PFSK-1 (cell line): ENCODE measurements at regions not wholly inside any gene's neighbourhood (a gene's known extent, or its start where the extent isn't known, plus 50 kb on each side); places are given as distances from the start of the nearest gene placed in this dataset.

Source experiments
- FOXP2 ChIP-seq: optimal IDR thresholded peaks from 2 replicates; pipeline ENCODE3; 2011; ENCODE audit warnings: borderline replicate concordance, control low read depth, inconsistent platforms; ENCODE audit not compliant: insufficient read depth; ENCODE audit errors: extremely low read length, extremely low read depth
- POLR2AphosphoS5 ChIP-seq: IDR thresholded peaks from 2 replicates; pipeline ENCODE4 v1.6.1; 2012; ENCODE audit warnings: low read depth, mild to moderate bottlenecking, control low read depth, low read length, moderate library complexity
- SIN3A ChIP-seq: IDR thresholded peaks from 2 replicates; pipeline ENCODE4 v1.6.1; 2012; ENCODE audit warnings: mild to moderate bottlenecking, low read length, moderate library complexity, borderline replicate concordance; ENCODE audit not compliant: insufficient read depth
- TAF1 ChIP-seq: IDR thresholded peaks from 2 replicates; pipeline ENCODE4 v1.6.1; 2012; ENCODE audit warnings: low read length, control low read depth, borderline replicate concordance; ENCODE audit not compliant: insufficient read depth
- TF ChIP-seq, protein P1 (sequence below), 2 experiments: IDR thresholded peaks; 2 replicates each; pipeline versions ENCODE4 v1.6.1 to v1.8.0; 2011 to 2012; ENCODE audit warnings: low read depth in 2 of 2, low read length in 2 of 2, control low read depth in 1 of 2, inconsistent platforms in 1 of 2, mild to moderate bottlenecking in 1 of 2, moderate library complexity in 1 of 2; ENCODE audit not compliant: insufficient read depth in 1 of 2

GRCh38 chr11:127710831-127711230 lies 710.3 kb upstream of the KIRREL3 start:
- no peak for TF ChIP-seq POLR2AphosphoS5
- TF ChIP-seq, protein P1, sequence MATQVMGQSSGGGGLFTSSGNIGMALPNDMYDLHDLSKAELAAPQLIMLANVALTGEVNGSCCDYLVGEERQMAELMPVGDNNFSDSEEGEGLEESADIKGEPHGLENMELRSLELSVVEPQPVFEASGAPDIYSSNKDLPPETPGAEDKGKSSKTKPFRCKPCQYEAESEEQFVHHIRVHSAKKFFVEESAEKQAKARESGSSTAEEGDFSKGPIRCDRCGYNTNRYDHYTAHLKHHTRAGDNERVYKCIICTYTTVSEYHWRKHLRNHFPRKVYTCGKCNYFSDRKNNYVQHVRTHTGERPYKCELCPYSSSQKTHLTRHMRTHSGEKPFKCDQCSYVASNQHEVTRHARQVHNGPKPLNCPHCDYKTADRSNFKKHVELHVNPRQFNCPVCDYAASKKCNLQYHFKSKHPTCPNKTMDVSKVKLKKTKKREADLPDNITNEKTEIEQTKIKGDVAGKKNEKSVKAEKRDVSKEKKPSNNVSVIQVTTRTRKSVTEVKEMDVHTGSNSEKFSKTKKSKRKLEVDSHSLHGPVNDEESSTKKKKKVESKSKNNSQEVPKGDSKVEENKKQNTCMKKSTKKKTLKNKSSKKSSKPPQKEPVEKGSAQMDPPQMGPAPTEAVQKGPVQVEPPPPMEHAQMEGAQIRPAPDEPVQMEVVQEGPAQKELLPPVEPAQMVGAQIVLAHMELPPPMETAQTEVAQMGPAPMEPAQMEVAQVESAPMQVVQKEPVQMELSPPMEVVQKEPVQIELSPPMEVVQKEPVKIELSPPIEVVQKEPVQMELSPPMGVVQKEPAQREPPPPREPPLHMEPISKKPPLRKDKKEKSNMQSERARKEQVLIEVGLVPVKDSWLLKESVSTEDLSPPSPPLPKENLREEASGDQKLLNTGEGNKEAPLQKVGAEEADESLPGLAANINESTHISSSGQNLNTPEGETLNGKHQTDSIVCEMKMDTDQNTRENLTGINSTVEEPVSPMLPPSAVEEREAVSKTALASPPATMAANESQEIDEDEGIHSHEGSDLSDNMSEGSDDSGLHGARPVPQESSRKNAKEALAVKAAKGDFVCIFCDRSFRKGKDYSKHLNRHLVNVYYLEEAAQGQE (IDR thresholded peaks at IDR 0.05; ENCODE audit: insufficient read depth in 1 of 2, low read depth in 2 of 2, low read length in 2 of 2): no peak
- no peak for TF ChIP-seq FOXP2
- no peak for TF ChIP-seq TAF1
- TF ChIP-seq SIN3A: no peak

DNA sequence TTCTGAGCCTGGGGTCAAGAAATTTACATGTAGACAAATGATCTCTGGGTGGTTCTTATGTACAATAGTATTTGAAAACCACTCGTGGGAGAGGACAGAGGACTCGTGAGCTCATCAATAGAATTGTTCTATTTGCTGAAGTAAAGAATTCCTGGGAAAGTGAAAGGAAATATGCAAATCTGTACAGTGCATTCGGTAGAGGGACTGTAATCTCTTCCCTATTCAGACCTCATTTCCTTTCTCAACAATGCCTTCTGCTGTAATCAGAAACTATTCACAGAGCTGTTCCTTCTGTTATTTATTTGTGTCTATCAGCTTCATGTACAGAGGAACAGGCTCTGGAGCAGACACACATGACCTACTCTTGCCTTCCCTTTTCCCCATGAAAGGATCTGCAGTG lies 709.4 kb upstream of the KIRREL3 start:
- TF ChIP-seq, protein P1 (IDR thresholded peaks at IDR 0.05; ENCODE audit: insufficient read depth in 1 of 2, low read depth in 2 of 2, low read length in 2 of 2): no peak
- TF ChIP-seq TAF1: no peak
- TF ChIP-seq SIN3A: no peak
- no peak for TF ChIP-seq POLR2AphosphoS5

- TF ChIP-seq POLR2AphosphoS5 (no peak), SIN3A (no peak), TAF1 (no peak), FOXP2 (no peak)
- TF ChIP-seq, protein P1 (IDR thresholded peaks at IDR 0.05; ENCODE audit: insufficient read depth in 1 of 2, low read depth in 2 of 2, low read length in 2 of 2): no peak
Measured at GRCh38 chr11:127693686-127694085, 693.1 kb upstream of the KIRREL3 start.

GRCh38 chr11:127683321-127683720 lies 682.8 kb upstream of the KIRREL3 start:
- no peak for TF ChIP-seq SIN3A

- TF ChIP-seq FOXP2 (no peak), SIN3A (no peak), POLR2AphosphoS5 (no peak), TAF1 (no peak)
- TF ChIP-seq, protein P1 (IDR thresholded peaks at IDR 0.05; ENCODE audit: insufficient read depth in 1 of 2, low read depth in 2 of 2, low read length in 2 of 2): no peak
Measured at GRCh38 chr11:127679816-127680545, 679.4 kb upstream of the KIRREL3 start.
